ENCODE measurements at regions not wholly inside any gene's neighbourhood (a gene's known extent, or its start where the extent isn't known, plus 50 kb on each side); places are given as distances from the start of the nearest gene placed in this dataset.

DNA sequence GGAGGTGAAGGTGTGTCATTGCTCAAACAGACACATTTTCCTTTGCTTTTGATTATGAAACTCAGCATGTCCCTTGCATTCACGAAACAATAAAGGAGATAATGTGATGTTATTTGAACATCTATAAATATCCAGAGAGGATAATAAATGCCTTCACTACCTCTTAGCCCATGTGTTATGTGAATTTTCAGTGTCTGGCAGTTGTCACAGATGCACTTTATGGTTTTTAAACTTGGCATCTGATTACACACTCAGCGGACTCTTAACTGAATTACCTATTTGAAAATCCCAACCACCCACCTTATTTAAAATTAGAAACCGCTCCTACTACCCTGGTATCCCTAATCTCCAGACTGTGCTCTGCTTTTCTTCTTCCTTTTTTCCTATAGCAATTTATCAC is 254.2 kb downstream of the COG6 start:
- Histone ChIP-seq H3K4ac (ENCODE audit: low read depth in 1 of 2, low read length in 2 of 2) (no peak overlapping the region), H2BK12ac (ENCODE audit: low read length in 2 of 2) (no peak overlapping the region), H3K4me3 (ENCODE audit: insufficient read depth in 1 of 2, low read depth in 1 of 2, low read length in 2 of 2) (no peak overlapping the region), H3K9ac (ENCODE audit: low read length) (no peak overlapping the region), H3K27me3 (ENCODE audit: control insufficient read depth in 1 of 2, insufficient read depth in 1 of 2, low read length in 2 of 2) (no peaks in the 10 kb centered on the region), H3K14ac (ENCODE audit: low read length in 2 of 2) (no peak overlapping the region), H2AFZ (ENCODE audit: low read depth, low read length) (no peak overlapping the region), H3K27ac (ENCODE audit: low read length, poor library complexity, severe bottlenecking) (no peak overlapping the region), H3K23ac (ENCODE audit: low read length in 2 of 2) (no peak overlapping the region), H2BK120ac (ENCODE audit: low read depth, low read length) (no peak overlapping the region), H2BK5ac (ENCODE audit: low read depth, low read length, poor library complexity, severe bottlenecking) (no peak overlapping the region), H3K4me2 (ENCODE audit: low read length, poor library complexity, severe bottlenecking) (no peak overlapping the region), H2AK5ac (ENCODE audit: low read length, severe bottlenecking) (no peak overlapping the region), H4K8ac (ENCODE audit: low read length) (no peak overlapping the region), H3K4me1 (ENCODE audit: control insufficient read depth, insufficient read depth, low read depth, low read length) (no peaks in the 10 kb centered on the region), H3K9me3 (ENCODE audit: control insufficient read depth, low read length) (no peaks in the 10 kb centered on the region), H3K79me1 (replicated peaks; ENCODE audit: low read length, poor library complexity, severe bottlenecking) (no peaks in the 10 kb centered on the region), H2BK15ac (ENCODE audit: low read depth, poor library complexity, severe bottlenecking) (no peak overlapping the region), H3K36me3 (ENCODE audit: control insufficient read depth in 1 of 2, insufficient read depth in 2 of 2, low read depth in 1 of 2, low read length in 2 of 2) (no peaks in the 10 kb centered on the region), H3K18ac (ENCODE audit: low read depth in 1 of 2, low read length in 2 of 2) (no peak overlapping the region), H4K91ac (ENCODE audit: low read length) (no peak overlapping the region)
- WGBS: 69% methylated on average over 2 of the region's 3 CpGs
- DNase-seq: no peak

GRCh38 chr13:39910041-39910440 is 254.6 kb downstream of the COG6 start:
- Histone ChIP-seq H3K4ac (ENCODE audit: low read depth in 1 of 2, low read length in 2 of 2) (no peak overlapping the region), H3K4me3 (ENCODE audit: insufficient read depth in 1 of 2, low read depth in 1 of 2, low read length in 2 of 2) (no peak overlapping the region), H3K9me3 (ENCODE audit: control insufficient read depth, low read length) (no peaks in the 10 kb centered on the region), H2AFZ (ENCODE audit: low read depth, low read length) (no peak overlapping the region), H3K27me3 (ENCODE audit: control insufficient read depth in 1 of 2, insufficient read depth in 1 of 2, low read length in 2 of 2) (no peaks in the 10 kb centered on the region), H2AK5ac (ENCODE audit: low read length, severe bottlenecking) (no peak overlapping the region), H4K8ac (ENCODE audit: low read length) (no peak overlapping the region), H3K14ac (ENCODE audit: low read length in 2 of 2) (no peak overlapping the region), H2BK5ac (ENCODE audit: low read depth, low read length, poor library complexity, severe bottlenecking) (no peak overlapping the region), H3K18ac (ENCODE audit: low read depth in 1 of 2, low read length in 2 of 2) (no peak overlapping the region), H3K4me2 (ENCODE audit: low read length, poor library complexity, severe bottlenecking) (no peak overlapping the region), H3K36me3 (ENCODE audit: control insufficient read depth in 1 of 2, insufficient read depth in 2 of 2, low read depth in 1 of 2, low read length in 2 of 2) (no peaks in the 10 kb centered on the region), H2BK15ac (ENCODE audit: low read depth, poor library complexity, severe bottlenecking) (no peak overlapping the region), H3K27ac (ENCODE audit: low read length, poor library complexity, severe bottlenecking) (no peak overlapping the region), H2BK12ac (ENCODE audit: low read length in 2 of 2) (no peak overlapping the region), H3K9ac (ENCODE audit: low read length) (no peak overlapping the region), H3K23ac (ENCODE audit: low read length in 2 of 2) (no peak overlapping the region), H4K91ac (ENCODE audit: low read length) (no peak overlapping the region), H3K4me1 (ENCODE audit: control insufficient read depth, insufficient read depth, low read depth, low read length) (no peaks in the 10 kb centered on the region), H3K79me1 (replicated peaks; ENCODE audit: low read length, poor library complexity, severe bottlenecking) (no peaks in the 10 kb centered on the region), H2BK120ac (ENCODE audit: low read depth, low read length) (no peak overlapping the region)
- no peak for DNase-seq
- 86% methylated on average over 1 of the region's 1 CpG for WGBS

GRCh38 chr13:39910833-39911232 is 255.4 kb downstream of the COG6 start:
- H3K27me3 ChIP-seq (ENCODE audit: control insufficient read depth in 1 of 2, insufficient read depth in 1 of 2, low read length in 2 of 2): no peaks in the 10 kb centered on the region
- no peaks in the 10 kb centered on the region for H3K4me1 ChIP-seq (ENCODE audit: control insufficient read depth, insufficient read depth, low read depth, low read length)
- no peaks in the 10 kb centered on the region for H3K79me1 ChIP-seq (replicated peaks; ENCODE audit: low read length, poor library complexity, severe bottlenecking)
- no peak overlapping the region for H3K4me3 ChIP-seq (ENCODE audit: insufficient read depth in 1 of 2, low read depth in 1 of 2, low read length in 2 of 2)
- no peaks in the 10 kb centered on the region for H3K9me3 ChIP-seq (ENCODE audit: control insufficient read depth, low read length)
- H2AFZ ChIP-seq (ENCODE audit: low read depth, low read length): no peak overlapping the region
- no peak overlapping the region for H3K14ac ChIP-seq (ENCODE audit: low read length in 2 of 2)
- H2BK15ac ChIP-seq (ENCODE audit: low read depth, poor library complexity, severe bottlenecking): no peak overlapping the region
- H3K27ac ChIP-seq (ENCODE audit: low read length, poor library complexity, severe bottlenecking): no peak overlapping the region
- no peak overlapping the region for H4K91ac ChIP-seq (ENCODE audit: low read length)
- no peak overlapping the region for H2AK5ac ChIP-seq (ENCODE audit: low read length, severe bottlenecking)
- no peak overlapping the region for H3K18ac ChIP-seq (ENCODE audit: low read depth in 1 of 2, low read length in 2 of 2)
- H4K8ac ChIP-seq (ENCODE audit: low read length): no peak overlapping the region
- H3K23ac ChIP-seq (ENCODE audit: low read length in 2 of 2): no peak overlapping the region
- no peak overlapping the region for H2BK120ac ChIP-seq (ENCODE audit: low read depth, low read length)
- no peak overlapping the region for H3K4me2 ChIP-seq (ENCODE audit: low read length, poor library complexity, severe bottlenecking)
- no peak for DNase-seq
- H3K4ac ChIP-seq (ENCODE audit: low read depth in 1 of 2, low read length in 2 of 2): no peak overlapping the region
- H2BK12ac ChIP-seq (ENCODE audit: low read length in 2 of 2): no peak overlapping the region
- no peak overlapping the region for H3K9ac ChIP-seq (ENCODE audit: low read length)
- H3K36me3 ChIP-seq (ENCODE audit: control insufficient read depth in 1 of 2, insufficient read depth in 2 of 2, low read depth in 1 of 2, low read length in 2 of 2): no peaks in the 10 kb centered on the region
- H2BK5ac ChIP-seq (ENCODE audit: low read depth, low read length, poor library complexity, severe bottlenecking): no peak overlapping the region

GRCh38 chr13:39913339-39913738 is 257.9 kb downstream of the COG6 start:
- no peak overlapping the region for H3K4me2 ChIP-seq (ENCODE audit: low read length, poor library complexity, severe bottlenecking)
- H3K18ac ChIP-seq (ENCODE audit: low read depth in 1 of 2, low read length in 2 of 2): no peak overlapping the region
- H3K4me1 ChIP-seq (ENCODE audit: control insufficient read depth, insufficient read depth, low read depth, low read length): no peaks in the 10 kb centered on the region
- H2AK5ac ChIP-seq (ENCODE audit: low read length, severe bottlenecking): no peak overlapping the region
- no peak overlapping the region for H2BK5ac ChIP-seq (ENCODE audit: low read depth, low read length, poor library complexity, severe bottlenecking)
- no peak overlapping the region for H2BK12ac ChIP-seq (ENCODE audit: low read length in 2 of 2)
- no peak overlapping the region for H2BK15ac ChIP-seq (ENCODE audit: low read depth, poor library complexity, severe bottlenecking)
- 92% methylated on average over 4 of the region's 4 CpGs for WGBS
- no peak overlapping the region for H4K91ac ChIP-seq (ENCODE audit: low read length)
- DNase-seq: no peak
- no peak overlapping the region for H3K9ac ChIP-seq (ENCODE audit: low read length)
- H3K79me1 ChIP-seq (replicated peaks; ENCODE audit: low read length, poor library complexity, severe bottlenecking): no peaks in the 10 kb centered on the region
- H3K27me3 ChIP-seq (ENCODE audit: control insufficient read depth in 1 of 2, insufficient read depth in 1 of 2, low read length in 2 of 2): no peaks in the 10 kb centered on the region
- no peak overlapping the region for H3K27ac ChIP-seq (ENCODE audit: low read length, poor library complexity, severe bottlenecking)
- H3K14ac ChIP-seq (ENCODE audit: low read length in 2 of 2): no peak overlapping the region
- H3K4me3 ChIP-seq (ENCODE audit: insufficient read depth in 1 of 2, low read depth in 1 of 2, low read length in 2 of 2): no peak overlapping the region
- H4K8ac ChIP-seq (ENCODE audit: low read length): no peak overlapping the region
- H3K23ac ChIP-seq (ENCODE audit: low read length in 2 of 2): no peak overlapping the region
- no peaks in the 10 kb centered on the region for H3K9me3 ChIP-seq (ENCODE audit: control insufficient read depth, low read length)
- no peaks in the 10 kb centered on the region for H3K36me3 ChIP-seq (ENCODE audit: control insufficient read depth in 1 of 2, insufficient read depth in 2 of 2, low read depth in 1 of 2, low read length in 2 of 2)
- no peak overlapping the region for H2BK120ac ChIP-seq (ENCODE audit: low read depth, low read length)
- no peak overlapping the region for H2AFZ ChIP-seq (ENCODE audit: low read depth, low read length)
- no peak overlapping the region for H3K4ac ChIP-seq (ENCODE audit: low read depth in 1 of 2, low read length in 2 of 2)
